NCI-H510A (cell line): ENCODE measurements at regions not wholly inside any gene's neighbourhood (a gene's known extent, or its start where the extent isn't known, plus 50 kb on each side); places are given as distances from the start of the nearest gene placed in this dataset.
"Not testable (repeated sequence)": the region's sequence is repeated elsewhere in the genome, so short reads cannot be mapped to it uniquely, and the experiment has no call there.

ENCODE experiments used
- DNase-seq: peaks from one replicate; lab custom pipeline; 2025; lab: John Stamatoyannopoulos, UW

- no peak for DNase-seq
Measured at GRCh38 chr3:127418560-127419147, 130.8 kb upstream of the PRR20G start.

DNA sequence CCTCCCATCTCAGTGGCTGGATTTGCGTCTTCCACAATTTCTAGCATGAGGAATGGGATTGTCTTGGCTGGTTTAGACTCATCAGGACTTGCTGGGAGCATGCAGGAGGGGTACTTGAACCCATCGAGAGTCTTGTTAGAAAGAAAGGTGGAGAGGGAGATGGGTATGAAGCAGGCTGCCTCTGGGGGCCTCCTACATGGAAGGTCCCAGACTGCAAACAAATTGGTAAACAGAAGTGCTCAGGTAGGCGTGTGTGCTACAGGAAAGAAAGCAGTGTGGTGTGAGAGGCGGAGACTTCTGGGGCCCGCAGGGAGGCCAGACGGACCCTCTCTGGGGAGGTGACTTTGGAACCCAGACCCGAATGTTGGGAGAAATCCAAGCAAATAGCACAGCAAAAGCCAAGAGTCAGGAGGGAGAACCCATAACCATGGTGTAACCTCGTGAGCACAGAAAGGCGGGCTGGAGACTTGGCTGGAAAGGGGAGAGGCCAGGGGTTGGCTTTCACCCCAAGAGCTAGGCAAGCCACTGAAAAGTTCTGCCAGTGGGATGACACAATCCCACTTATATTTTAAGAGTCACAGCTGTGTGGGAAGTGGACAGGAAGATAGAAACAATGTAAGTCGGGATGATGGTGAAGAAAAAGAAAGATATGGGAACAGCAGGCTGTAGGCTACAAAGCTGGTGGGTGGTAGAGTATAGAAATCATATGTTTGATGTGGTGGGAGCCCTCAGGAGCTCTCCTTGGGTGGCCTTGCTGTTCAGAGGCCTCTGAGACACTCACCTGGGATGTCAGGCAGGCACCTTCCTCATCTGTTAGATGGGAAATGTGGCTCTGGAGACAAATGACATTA lies 130.1 kb upstream of the PRR20G start:
- DNase-seq = no peak

GRCh38 chr3:127413871-127414270 lies 126.0 kb upstream of the PRR20G start:
- DNase-seq = no peak

DNA sequence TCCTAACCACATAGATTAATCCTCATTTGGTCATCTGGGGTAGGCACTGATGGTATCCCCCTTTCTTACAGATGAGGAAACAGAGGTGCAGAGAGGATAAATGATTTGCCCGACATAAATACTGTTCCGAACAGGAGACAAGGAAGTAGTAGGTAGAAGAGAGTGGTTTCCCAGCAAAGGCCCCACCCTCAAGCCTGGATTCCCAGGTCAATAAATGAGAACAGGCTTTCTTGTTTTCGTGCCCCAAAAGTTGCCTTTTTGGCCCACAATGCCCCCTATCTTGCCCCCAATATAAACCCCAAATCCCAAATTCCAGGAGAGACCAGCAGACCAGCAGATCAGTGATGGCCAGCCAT lies 125.5 kb upstream of the PRR20G start:
- no peak for DNase-seq

- no peak for DNase-seq
Measured at GRCh38 chr3:127412578-127413317, 124.9 kb upstream of the PRR20G start.

DNA sequence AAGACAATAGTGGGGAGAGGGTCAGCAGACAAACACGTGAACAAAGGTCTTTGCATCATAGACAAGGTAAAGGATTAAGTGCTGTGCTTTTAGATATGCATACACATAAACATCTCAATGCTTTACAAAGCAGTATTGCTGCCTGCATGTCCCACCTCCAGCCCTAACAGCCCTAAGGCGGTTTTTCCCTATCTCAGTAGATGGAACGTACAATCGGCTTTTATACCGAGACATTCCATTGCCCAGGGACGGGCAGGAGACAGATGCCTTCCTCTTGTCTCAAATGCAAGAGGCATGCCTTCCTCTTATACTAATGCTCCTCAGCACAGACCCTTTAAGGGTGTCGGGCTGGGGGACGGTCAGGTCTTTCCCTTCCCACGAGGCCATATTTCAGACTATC lies 124.0 kb upstream of the PRR20G start:
- DNase-seq = not testable (repeated sequence)

- no peak for DNase-seq
Measured at GRCh38 chr3:127411083-127411727, 123.4 kb upstream of the PRR20G start.

GRCh38 chr3:127410678-127411077 lies 122.8 kb upstream of the PRR20G start:
- no peak for DNase-seq

DNA sequence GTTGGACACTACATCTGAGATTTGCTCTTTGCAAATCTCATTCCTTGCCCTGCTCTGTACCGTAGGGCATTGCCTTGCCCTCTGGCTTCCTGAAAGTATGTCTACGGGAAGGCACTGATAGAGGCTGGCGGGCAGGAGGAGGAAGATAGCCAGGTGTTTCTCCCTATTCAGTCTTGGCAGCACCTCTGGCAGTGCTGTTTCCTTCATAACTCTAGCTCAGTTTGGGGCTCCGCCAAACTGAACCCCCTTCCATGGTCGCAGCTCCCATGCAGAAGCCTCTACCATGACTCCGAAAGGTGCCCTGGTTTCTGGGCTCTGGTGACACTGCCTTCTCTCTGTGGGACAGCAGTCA lies 122.3 kb upstream of the PRR20G start:
- no peak for DNase-seq

GRCh38 chr3:127409421-127410136 lies 121.7 kb upstream of the PRR20G start:
- no peak for DNase-seq

DNA sequence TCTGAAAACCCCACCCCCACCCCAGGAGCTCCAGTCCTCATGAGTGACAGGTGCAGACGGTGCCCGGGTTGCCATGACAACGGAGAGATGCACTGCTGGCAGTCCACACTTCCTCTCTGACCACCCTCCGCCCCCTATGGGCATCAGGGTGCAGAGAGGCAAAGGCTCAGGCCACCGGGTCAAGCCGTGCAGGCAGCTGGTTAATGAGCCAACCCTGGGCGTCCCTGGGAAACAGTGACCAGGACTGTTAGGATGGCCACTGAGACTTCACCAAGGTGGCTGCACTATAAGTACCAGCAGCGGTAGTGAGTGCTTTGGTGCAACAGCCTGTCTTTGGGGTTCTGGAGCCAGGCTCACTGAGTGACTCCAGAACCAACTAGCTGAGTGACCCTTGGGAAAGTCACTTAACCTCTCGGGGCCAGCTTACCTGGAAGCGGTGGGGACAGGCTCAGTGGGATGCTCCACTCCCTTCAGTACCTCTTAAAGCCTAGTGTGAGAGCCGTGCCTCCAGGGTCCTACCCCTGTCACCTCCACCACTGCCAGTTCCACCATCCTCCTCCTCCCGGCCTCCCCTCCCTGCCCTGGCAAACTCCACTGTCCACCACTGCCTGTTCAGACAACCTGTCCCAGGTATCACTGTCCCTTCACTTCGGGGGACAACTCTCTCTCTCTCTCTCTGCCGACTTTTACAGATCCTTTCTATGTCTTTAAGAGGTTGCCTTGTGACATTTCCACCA lies 121.0 kb upstream of the PRR20G start:
- DNase-seq = no peak

- DNase-seq = no peak
Measured at GRCh38 chr3:127408022-127408683, 120.3 kb upstream of the PRR20G start.

- DNase-seq = no peak
Measured at GRCh38 chr3:127407026-127407939, 119.4 kb upstream of the PRR20G start.

DNA sequence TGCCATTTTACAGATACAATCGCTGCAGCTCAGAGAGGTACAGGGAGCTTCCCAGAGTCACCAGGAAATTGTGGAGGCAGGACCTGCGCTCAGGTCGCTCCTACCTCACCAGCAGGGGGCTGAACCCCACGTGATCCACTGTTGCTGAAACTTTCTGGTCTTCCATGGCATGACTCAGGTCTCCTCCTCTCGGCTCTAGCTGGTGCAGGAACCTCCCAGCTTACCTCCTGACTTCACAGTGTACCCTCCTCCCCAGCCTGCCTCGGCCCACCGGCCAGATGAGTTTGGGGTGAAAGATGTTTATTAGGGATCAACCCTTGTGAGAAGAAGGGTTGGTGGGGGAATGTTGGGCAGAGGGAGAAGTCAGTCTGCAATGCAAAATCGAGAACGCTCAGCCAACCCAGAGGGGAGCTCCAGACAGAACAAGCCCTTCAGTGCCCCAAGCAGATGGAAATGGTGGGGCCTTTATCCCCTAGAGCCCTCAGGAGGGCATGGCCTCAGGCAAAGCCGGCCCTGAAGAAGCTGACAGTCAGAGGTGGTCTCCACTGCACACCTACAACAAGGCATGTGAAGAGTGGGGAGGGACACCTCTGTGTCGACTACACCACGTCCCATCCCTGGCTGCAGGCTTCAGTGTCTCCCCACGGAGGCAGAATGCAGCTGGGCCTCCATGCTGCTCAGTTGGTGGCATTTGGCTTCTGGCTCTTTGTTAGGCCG lies 118.6 kb upstream of the PRR20G start:
- no peak for DNase-seq

DNA sequence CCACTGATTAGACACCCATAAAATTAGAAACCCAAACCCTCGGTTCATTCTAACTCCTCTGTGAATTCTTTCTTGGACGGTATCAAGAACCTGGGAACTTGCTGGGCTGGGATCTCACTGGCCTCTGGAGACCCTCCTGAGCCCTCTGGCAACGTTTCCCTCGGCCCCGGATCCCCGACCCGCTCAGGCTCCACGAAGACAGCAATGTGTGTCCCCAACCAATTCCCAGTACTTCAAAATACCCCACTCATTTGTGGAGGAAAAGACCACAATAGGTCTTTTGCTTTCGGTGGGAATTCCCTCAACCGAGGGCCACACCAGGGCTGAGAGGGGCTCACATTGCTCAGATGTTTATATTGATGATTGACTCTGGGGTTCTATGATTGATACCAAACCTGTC lies 117.9 kb upstream of the PRR20G start:
- DNase-seq = no peak

GRCh38 chr3:127405010-127405598 lies 117.3 kb upstream of the PRR20G start:
- no peak for DNase-seq

DNA sequence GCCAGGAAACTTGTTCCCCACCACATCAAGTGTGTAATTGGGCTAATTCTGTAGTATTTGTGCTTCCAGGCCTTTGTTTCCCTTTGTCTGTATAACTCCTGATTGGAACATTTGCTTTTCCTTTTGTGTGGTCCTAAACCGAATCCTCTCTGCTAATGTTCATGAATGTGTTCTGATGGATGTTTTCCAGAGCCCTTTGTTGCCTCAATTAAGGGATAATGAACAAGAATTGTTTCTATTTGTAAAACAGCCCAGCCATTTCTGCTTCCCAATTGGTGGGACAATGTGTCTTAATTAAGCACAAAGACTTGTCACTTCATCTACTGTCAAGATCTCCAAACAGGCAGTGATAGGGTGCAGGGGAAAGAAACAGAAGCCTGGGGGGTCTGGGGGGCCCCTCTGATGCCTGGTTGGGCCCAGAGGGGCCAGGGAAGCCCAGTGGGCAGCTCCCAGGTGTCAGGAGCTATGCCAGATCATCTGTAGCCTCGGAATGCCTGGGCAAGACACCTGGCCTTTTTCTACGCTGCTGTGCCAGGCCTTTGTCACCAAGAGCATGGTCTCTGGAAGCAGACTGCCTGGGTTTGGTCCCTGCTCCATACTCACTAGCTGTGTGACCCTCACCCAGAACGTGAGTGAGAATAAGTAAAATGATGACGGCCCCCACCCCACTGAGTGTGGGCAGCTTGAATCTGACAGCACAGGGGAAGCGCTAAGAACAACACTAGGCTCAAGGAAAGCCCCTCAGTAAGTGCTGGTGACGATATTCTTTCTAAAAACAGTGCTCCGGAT lies 116.6 kb upstream of the PRR20G start:
- no peak for DNase-seq

DNA sequence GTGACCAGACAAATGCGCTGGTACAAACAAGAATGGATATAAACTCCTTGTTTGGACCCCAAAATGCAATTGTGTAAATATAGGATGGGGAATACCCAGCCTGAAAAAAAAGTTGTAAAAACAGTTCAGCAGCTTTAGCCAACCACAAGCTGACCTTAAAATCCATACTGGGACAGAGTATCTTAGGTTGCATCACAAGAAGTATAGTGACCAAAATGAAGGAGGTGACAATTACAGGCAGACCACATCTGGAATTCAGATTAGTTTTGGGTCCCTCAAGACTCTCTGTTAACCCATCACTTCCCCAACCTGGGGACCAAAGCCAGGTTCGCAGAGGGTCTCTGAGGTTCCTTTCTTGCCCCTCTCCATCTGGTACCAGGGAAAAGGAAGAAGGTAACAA lies 115.9 kb upstream of the PRR20G start:
- no peak for DNase-seq
